SKM-1 treated with dmso at 0.1 percent for 144 hours (cell line): ENCODE measurements at regions not wholly inside any gene's neighbourhood (a gene's known extent, or its start where the extent isn't known, plus 50 kb on each side); places are given as distances from the start of the nearest gene placed in this dataset.

Experiments
- DNase-seq: peaks from one replicate; lab custom pipeline; 2025; ENCODE audit not compliant: unreplicated experiment; lab: John Stamatoyannopoulos, UW

DNA sequence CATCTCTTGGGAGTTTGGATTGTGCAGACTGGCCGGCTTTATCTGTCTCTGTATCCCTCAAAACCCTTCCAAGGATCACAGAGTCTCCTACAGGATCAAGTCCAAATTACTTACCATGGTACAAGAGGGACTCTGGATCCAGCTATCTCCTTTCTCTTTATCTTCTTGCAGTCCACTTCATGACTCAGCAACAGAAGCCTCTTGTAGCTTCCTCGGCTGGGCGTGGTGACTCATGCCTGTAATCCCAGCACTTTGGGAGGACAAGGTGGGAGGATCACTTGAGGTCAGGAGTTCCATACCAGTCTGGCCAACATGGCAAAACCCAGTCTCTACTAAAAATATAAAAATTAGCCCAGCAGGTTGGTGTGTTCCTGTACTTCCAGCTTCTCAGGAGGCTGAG lies 189.7 kb downstream of the BCAT1 start:
- DNase-seq: no peak

- DNase-seq: no peak
Observed at GRCh38 chr12:24756479-24757024, 192.3 kb downstream of the BCAT1 start.

GRCh38 chr12:24754690-24755638 lies 193.9 kb downstream of the BCAT1 start:
- DNase-seq: peak; percentile 7

DNA sequence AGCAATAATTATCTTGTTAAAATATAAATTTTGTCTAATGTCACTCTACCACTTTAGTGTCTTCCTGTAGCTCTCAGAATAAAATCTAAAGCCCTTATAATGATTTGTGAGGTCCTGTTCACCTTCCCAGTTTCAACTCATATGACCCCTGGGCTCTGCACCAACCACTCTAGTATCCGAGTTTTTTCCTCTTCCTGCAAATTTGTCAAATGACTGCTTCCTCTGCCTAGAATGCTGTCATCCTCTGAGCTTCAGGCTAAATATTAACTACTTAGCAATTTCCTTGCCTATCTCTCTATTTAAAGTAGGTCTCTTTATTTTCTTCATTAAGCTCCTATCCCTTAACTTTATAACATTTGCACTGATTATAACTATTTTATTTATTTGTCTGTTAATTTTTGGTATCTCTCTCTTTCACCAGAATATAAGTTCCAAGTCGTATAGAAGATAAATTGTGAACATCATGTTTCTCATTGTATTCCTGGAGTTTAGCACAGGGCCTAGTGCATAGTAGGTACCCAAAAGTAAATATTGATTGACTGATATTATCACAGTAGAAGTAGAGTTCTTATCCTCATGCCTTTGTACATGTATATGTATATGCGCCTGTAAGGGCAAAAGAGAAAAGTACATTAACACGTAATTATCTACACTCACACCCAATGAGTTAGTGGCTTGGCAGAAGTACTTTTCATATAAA lies 196.0 kb downstream of the BCAT1 start:
- DNase-seq: no peak

- DNase-seq: no peak
Observed at GRCh38 chr12:24751181-24751580, 197.7 kb downstream of the BCAT1 start.

- DNase-seq: no peak
Observed at GRCh38 chr12:24750263-24750662, 198.6 kb downstream of the BCAT1 start.

DNA sequence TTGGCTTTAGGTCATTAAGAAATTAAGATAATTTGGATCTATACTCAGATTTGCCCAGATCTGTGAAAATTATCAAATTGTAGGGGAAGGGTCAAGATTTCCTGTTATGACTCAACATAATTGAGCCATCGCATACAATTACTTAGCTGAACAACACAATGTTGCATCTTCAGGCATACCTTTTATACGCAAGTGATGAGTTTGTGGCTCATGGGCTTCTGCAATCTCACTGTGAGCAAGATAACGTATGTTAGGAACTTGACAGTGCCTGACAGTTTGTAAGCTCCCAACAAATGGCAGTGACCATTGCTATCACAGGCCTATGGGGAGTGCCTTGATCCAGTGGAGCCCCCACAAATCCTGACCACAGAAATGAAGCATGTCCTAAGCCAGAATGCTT lies 199.7 kb downstream of the BCAT1 start:
- no peak for DNase-seq

GRCh38 chr12:24748326-24748725 lies 200.6 kb downstream of the BCAT1 start:
- no peak for DNase-seq

GRCh38 chr12:24746864-24747263 lies 202.0 kb downstream of the BCAT1 start:
- no peak for DNase-seq

DNA sequence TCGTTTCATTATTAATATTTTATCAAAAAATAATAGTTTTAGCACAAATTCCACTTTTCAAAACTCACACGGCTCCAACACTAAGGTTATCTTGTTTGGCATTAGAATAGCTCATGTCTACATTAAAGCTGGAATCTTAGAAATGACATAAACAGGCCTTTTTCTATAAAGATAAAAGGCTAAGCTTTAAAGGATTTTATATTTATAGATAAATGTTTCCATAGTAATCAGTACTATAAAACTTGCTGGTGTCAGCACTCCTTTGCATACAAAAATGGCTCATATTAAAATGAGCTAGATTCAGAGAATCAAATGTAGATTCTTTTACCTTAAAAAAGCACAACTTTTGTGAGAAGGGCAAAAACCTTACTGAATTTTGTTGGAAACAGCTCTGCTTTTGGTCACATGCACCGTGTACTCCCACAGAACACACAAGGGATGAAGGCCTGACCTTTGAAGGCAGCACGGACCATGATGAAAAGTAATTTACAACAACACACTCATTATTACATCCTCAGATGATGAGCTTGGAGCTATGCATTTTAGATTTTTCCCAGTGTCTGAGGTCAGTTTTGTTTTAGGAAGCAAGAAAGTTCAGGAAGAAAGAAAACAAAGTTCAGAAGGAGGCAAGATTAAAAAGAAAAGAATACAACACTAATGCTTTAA lies 202.8 kb downstream of the BCAT1 start:
- DNase-seq: no peak

DNA sequence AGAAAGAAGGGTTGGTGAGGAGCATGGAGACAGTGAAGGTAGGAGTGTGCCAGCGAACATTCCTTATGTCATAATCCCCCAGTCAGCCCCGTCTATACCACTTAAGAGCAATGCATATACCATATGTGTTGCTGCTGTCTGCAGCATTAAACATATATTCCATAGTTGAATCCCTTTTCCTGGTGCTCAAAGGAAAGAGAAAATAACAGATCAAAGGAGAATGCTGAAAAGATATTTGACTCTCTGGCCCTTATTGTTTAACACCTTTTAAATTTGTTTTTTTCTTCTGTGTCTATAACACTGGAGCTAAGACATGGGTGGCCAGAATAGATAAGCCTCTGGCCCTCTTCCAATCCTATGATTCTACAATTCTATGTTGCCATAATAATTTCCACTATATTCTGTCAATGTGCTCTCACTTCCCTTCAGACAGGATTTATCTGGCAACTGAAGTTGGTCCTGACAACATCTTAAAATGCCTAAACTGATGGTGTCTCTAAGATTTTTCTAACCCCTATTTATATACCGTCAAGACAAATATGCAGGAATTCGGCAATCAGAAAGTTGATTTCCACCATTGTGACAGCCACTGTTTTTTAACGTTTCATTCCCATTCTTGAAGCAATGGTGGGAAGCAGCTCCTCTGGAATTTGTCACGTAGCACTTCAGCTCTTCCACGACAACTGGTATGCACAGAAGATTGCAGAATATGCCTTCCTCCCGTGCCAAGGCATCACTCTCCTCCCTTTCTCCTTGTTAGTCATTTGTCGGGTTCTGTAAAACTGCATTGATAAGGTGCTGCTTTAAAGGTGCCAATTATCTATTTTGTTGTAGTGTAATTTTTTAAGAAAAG lies 204.7 kb downstream of the BCAT1 start:
- DNase-seq: no peak

DNA sequence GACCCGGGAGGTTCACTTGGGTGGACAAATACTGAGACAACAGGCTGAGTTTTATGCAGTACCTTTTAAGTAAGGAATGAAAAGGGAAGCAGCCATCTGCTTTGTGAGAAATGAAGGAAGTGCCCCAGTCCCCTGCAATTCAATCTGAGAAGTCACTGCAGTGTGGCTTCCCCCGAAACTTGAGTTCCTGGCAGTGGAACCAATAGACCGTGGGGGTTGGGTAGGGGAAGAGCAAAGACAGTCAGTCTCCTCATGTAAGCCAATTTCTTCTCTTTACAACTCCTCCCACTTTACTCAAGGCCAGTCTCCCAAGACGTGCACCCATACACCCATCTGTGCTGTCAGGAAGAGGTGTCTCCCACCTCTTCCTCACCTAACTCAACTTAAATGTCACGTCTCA lies 206.5 kb downstream of the BCAT1 start:
- DNase-seq: peak; percentile 55

DNA sequence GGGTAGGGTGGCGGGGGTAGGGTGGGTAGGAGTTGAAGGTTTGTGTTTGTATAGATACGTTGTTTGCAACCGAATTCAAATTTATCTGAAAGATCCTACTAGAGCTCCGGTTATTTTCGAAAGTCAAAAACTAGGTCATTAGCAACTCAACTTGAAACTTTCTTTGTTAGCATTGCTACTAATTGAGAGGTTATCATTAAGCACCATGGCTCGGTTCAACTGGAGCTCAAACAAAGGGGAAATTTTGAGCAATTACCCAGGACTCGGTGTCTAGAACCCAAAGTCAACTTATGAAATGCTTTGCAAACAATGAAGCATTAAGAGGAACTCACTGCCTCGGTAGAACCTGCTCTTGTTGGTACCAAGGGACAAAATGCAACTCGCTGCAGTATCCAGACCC lies 207.7 kb downstream of the BCAT1 start:
- DNase-seq: no peak

GRCh38 chr12:24739106-24739779 lies 209.7 kb downstream of the BCAT1 start:
- no peak for DNase-seq

- no peak for DNase-seq
Observed at GRCh38 chr12:24738441-24738840, 210.5 kb downstream of the BCAT1 start.

DNA sequence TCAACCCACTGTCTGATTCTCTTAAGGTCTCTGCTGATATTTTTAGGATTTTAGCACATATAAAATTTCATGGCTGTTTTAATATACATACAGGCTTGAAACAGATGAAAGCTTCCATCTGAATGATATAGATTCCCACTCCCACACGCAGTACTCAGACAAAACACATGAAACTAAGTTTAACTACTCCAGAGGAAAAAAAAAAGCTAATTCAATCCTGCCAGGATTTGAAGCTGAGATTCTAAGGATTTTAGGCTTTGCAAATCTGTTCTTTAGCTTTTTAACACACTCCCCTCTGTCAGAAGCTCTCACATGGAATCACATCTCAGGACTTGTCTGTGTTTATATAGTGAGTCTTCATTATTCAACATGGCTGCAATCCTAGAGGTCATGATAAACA lies 217.3 kb downstream of the BCAT1 start:
- DNase-seq: no peak

DNA sequence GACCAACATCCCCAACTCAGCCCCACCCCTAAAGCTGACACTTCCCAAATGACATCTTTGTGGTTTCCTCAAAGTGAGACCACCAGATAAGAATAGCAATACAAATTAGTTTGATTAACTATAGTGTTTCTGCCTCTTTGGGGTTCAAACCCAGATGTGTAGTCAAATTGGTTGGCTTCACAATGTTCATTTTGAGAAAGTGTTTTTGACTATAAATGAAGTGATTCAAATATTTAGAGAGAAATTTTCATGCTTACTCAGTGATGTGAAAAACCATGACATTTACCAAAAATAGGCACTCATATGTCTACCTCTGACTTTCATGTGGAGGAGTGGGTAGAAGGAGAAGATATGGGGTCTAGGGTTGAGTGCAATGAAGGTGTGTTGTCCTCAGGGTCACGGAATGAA lies 218.4 kb downstream of the BCAT1 start:
- no peak for DNase-seq

GRCh38 chr12:24728826-24729225 lies 220.1 kb downstream of the BCAT1 start:
- no peak for DNase-seq

DNA sequence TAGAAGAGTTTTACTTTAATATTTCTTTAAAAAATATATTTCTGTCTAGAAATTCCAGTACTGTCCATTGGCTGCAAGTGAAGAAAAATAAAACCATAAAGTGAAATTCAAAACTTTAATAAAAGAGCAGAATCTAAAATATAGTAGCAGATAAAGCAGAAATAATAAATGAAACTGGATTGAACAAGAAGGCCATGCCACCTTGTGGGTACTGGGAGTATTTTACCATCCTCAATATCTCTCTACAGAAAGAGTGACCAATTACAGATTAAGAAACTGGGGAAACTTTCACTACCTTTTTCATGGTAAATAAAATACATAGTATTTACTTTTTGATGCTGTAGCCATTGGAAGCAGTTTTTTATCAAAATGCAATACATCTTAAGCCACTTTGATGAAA lies 220.5 kb downstream of the BCAT1 start:
- DNase-seq: peak; percentile 0

GRCh38 chr12:24725616-24726015 lies 223.3 kb downstream of the BCAT1 start:
- DNase-seq: no peak
